Mononuclear cell (primary cell): ENCODE measurements at regions not wholly inside any gene's neighbourhood (a gene's known extent, or its start where the extent isn't known, plus 50 kb on each side); places are given as distances from the start of the nearest gene placed in this dataset.
"Not testable (repeated sequence)": the region's sequence is repeated elsewhere in the genome, so short reads cannot be mapped to it uniquely, and the experiment has no call there.

ENCODE experiments used
- H3K27me3 ChIP-seq: 2 replicates; pipeline ENCODE4 v1.6.0; 2011; ENCODE audit warnings: low read length, control low read depth; ENCODE audit not compliant: insufficient read depth
- H3K4me1 ChIP-seq: 2 replicates; pipeline ENCODE4 v1.5.1; 2011; ENCODE audit warnings: mild to moderate bottlenecking, low read length, control low read depth; ENCODE audit not compliant: insufficient read depth
- H3K4me3 ChIP-seq: 2 replicates; pipeline ENCODE4 v1.5.1; 2011; ENCODE audit warnings: mild to moderate bottlenecking, low read length, moderate library complexity
- H3K9me3 ChIP-seq: 2 replicates; pipeline ENCODE4 v1.5.1; 2011; ENCODE audit warnings: low read depth, mild to moderate bottlenecking, control low read depth, low read length

DNA sequence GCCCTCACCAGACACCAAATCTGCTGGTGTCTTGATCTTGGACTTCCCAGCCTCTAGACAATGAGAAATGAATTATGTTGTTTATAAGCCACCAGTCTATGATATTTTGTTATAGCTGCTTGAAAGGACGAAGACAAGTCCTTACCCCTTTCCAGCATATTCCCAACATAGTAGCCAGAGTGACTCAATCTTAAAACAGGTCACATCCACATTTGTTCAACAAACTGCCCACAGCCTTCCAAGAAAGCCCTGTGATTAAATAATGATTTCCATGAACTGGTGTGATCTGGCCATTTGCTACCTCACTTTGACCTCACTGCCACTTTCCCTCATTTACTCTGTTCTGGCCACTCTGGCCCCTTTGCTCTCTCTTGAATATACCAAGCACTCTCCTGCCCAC is 193.7 kb upstream of the CFAP20DC start:
- Histone ChIP-seq H3K9me3 (no peaks in the 10 kb centered on the region), H3K27me3 (no peaks in the 10 kb centered on the region), H3K4me3 (no peak overlapping the region), H3K4me1 (peaks cover 36% of the 10 kb centered on the region)

DNA sequence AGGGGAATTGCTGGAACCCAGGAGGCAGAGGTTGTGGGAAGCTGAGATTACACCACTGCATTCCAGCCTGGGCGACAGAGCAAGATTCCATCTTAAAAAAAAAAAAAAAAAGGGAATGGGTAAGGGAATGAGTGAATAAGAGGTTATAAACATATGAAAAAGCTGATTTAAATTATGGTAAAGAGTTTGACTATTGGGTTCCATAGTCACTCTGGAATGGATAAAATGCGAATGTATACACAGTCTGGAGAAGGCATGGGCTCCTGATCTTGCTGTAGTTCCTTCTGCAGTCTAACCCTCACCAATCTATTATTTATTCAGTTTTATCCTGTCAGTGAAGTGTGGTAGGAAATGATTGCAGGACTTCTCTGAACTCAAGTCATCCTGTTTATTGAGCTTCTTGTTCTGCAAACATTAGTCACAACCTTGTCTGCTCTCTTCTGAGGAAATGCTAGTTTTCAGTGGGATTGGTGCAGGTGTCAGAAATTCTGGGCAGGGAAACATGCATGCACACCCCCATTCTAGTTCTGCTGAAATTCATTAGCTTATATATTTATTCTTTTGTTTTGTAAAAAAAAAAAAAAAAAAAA is 190.9 kb upstream of the CFAP20DC start:
- Histone ChIP-seq H3K27me3 (no peaks in the 10 kb centered on the region), H3K4me1 (peaks cover 24% of the 10 kb centered on the region), H3K4me3 (no peak overlapping the region), H3K9me3 (no peaks in the 10 kb centered on the region)

DNA sequence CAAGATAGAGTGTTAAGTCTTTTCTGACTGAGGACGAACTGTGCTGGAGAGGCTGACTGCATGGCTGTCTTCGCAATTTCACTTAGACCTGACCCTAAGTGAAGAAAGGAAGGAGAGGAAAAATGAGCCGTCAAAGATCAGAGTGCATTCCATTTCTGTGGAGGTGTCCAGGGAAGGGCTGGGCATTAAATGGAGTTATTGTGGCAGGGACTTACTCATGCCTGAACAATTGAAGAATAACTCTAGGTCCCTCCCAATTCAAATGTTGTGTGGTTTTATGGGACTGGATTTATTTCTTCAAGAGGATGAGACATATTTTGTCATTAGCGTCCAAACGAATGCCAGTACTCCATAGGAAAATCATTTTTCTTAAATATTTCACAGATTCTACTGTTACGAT is 187.3 kb upstream of the CFAP20DC start:
- Histone ChIP-seq H3K4me1 (peaks cover 37% of the 10 kb centered on the region), H3K9me3 (no peaks in the 10 kb centered on the region), H3K4me3 (no peak overlapping the region), H3K27me3 (no peaks in the 10 kb centered on the region)

DNA sequence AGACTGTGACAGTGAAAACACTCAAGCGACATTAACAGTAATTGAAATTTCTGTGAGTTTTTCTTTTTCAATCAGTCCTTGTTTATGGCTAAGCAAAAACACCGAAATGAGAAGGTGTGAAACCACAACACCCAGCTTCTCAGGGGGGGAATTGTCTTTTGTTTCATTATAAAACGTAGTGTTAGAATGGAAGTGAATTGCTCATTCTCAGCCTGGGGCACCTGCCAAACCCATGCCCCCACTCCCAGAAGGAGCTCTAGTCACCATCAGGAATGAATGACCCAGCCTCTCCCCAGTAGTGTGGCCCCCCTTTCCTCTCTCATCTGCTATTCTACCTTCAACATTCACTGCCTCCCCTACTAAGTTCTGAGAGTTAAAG is 185.8 kb upstream of the CFAP20DC start:
- H3K4me3 ChIP-seq: no peak overlapping the region
- H3K9me3 ChIP-seq: no peaks in the 10 kb centered on the region
- no peaks in the 10 kb centered on the region for H3K27me3 ChIP-seq
- H3K4me1 ChIP-seq: peaks cover 33% of the 10 kb centered on the region

DNA sequence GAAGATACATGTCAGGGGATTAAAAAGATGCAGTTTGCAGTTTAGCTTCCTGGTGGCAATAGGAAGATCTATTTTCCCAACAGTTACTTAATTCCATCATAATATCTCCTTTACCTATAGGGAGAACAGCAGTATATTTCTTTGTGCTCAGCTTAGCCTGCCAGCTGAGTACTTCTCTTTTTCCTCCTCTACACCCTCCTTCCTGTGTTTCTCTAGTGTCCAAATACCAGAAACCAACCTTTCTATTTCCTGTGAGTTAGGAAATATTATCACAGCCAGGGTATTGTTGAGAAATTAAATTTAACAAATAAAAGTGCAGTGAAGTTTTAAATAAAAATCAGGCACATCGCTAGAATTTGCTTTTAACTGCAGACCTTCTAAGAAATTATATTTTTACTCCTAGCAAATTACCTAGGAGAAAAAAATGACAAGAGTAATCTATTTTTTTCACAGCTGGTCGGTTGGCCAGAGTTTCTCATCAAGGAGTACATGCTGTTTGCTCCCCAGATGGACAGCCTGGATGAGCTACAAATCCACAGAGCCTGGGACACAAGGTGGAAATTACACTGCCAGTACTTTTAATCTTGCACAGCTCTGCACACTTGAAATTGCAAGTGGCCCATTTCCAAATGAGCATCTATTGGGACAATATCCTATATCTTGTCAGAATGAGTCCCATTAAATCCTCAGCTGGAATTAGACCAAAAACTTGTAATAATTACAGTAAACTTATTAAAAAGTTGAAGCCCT is 185.2 kb upstream of the CFAP20DC start:
- peaks cover 30% of the 10 kb centered on the region for H3K4me1 ChIP-seq
- no peaks in the 10 kb centered on the region for H3K27me3 ChIP-seq
- no peaks in the 10 kb centered on the region for H3K9me3 ChIP-seq
- no peak overlapping the region for H3K4me3 ChIP-seq

DNA sequence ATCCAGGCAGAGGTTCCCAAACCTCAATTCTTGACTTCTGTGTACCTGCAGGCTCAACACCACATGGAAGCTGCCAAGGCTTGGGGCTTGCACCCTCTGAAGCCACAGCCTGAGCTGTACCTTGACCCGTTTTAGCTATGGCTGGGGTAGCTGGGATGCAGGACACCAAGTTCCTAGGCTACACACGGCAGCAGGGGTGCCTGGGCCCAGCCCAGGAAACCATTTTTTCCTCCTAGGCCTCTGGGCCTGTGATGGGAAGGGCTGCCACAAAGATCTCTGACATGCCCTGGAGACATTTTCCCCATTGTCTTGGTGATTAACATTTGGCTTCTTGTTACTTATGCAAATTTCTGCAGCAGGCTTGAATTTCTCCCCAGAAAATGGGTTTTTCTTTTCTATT is 180.6 kb upstream of the CFAP20DC start:
- peaks cover 13% of the 10 kb centered on the region for H3K4me1 ChIP-seq
- not testable (repeated sequence) for H3K27me3 ChIP-seq, H3K9me3 ChIP-seq, H3K4me3 ChIP-seq

DNA sequence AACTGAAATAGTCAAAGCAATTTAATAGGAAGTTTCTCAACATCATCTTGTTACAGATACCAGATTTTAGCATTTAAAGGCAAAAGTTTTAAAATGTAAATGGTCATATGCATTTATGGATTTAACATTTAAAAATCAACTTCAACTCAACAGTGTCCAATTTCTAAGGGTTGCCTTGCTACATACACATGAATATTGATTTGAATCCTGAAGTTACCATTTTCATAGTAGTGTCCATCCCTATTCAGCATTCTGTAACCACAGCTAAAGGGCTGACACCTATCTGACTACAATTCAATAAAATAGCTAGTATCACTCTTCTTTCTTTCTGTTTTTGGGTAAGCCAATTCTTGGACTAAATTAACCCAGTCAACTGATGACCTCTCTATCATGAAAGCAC is 164.0 kb upstream of the CFAP20DC start:
- Histone ChIP-seq H3K27me3 (no peaks in the 10 kb centered on the region), H3K9me3 (no peaks in the 10 kb centered on the region), H3K4me3 (no peak overlapping the region), H3K4me1 (peaks cover 3% of the 10 kb centered on the region)

DNA sequence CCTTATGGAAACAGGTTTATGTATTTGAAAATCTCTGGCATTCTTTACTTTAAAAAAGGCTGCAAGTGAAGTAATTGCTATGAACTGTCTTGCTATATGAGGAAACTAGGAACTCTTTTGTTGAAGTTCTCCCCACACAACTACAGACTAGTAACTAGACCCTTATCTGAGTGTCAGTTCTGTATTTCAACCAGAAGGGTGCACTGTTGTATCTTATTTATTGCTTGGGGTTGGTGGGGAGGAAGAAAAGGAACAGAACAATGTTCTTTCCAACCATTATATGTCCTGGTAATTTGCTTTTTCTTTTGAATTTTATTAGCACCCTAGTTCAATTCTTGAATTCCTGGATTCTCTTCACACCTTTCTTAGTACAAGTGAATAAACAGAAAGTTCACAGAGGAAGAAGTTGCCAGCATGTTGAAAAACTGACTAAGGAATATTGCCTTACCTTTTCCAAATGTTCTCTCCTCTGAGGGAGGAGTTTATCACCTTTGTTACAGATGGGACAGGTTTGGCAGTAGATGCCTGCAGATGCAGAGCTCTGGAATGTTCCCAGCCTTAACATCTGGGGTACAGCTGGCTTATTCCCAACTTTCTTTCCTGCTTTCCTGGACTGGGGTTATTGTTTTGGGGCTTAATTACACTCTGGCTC is 162.4 kb upstream of the CFAP20DC start:
- H3K4me1 ChIP-seq: peaks cover 3% of the 10 kb centered on the region
- H3K9me3 ChIP-seq: no peaks in the 10 kb centered on the region
- H3K27me3 ChIP-seq: no peaks in the 10 kb centered on the region
- H3K4me3 ChIP-seq: no peak overlapping the region

DNA sequence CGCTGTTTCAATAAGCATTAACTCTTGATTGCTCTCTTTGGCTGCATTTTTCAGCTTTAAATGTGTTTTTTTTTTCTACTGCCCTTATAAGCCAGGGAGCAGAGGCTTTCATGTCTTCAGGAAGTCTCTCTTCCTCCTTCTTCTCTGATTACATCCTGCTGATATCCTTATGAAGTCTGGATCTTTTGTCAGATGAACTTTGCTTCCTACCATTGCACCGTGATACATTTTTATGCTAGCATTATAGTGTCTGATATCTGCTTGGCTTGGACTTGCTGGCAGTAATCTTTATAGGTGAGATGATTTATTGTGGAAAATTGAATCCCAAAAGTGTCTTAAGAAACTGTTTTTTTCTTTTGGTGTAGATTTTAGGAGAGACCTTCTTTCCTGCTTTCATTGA is 160.4 kb upstream of the CFAP20DC start:
- no peaks in the 10 kb centered on the region for H3K9me3 ChIP-seq
- no peaks in the 10 kb centered on the region for H3K4me1 ChIP-seq
- H3K4me3 ChIP-seq: no peak overlapping the region
- H3K27me3 ChIP-seq: no peaks in the 10 kb centered on the region

DNA sequence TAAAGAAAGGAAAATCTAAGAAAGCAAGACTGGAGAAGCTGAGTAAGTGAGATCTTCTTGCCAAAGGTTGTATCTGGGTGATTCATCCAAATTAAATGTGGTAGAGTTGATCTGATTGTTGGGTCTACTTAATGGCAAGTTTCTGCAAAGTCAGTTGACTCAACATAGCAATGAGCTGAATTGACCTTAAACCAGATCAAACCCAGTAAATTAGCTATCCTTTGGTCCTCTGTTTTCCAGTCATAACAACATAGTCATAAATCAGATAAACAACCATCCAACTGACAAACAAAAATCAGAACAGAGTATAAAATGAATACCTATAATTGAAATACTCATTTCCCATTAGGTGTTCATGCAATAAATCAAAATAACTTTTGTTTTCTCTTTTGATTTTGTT is 142.6 kb upstream of the CFAP20DC start:
- H3K4me3 ChIP-seq: no peak overlapping the region

DNA sequence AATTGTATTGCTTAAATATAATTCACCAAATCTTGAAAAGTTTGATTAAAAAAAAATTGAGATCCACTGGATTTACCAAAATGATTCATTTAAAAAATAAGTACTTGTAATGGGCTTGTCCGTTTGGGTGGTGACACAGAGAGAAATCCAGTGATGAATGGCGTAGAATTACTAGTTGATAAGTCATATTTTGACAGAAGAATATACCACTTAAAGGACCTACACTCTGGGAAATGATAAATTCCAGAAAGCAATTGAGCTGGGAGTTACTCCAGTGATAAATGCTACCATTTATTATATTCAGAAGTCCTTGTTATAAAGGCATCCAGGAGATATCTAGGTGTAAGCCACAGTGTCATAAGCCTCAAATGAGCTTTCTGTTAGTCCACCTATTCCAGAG is 141.8 kb upstream of the CFAP20DC start:
- H3K9me3 ChIP-seq: no peaks in the 10 kb centered on the region
- H3K4me3 ChIP-seq: no peak overlapping the region
- H3K4me1 ChIP-seq: no peaks in the 10 kb centered on the region
- no peaks in the 10 kb centered on the region for H3K27me3 ChIP-seq

More for the DNA sequence above, 142.6 kb upstream of the CFAP20DC start:
- no peaks in the 10 kb centered on the region for H3K9me3 ChIP-seq
- H3K27me3 ChIP-seq: no peaks in the 10 kb centered on the region
- H3K4me1 ChIP-seq: no peaks in the 10 kb centered on the region

DNA sequence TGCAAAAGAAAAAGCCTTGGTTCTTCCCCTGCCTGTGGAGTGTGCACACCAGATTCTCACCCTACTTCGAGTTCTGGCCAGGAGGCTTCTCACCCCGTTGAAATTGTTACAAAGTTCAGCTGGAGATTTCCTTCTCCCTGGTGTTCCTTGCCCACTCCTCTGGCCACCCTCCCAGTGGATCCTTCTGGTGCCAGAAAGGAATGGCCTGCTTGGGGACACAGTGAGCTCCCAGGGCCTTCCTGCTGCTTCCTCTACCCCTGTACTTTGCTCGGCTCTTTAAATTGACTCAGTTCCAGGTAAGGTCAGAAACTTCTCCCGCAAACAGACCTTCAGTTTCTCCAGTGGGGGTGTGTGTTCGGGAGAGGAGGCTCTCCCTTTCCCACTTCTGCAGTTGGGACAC is 140.1 kb upstream of the CFAP20DC start:
- Histone ChIP-seq H3K4me1 (no peaks in the 10 kb centered on the region), H3K9me3 (no peaks in the 10 kb centered on the region), H3K4me3 (no peak overlapping the region), H3K27me3 (no peaks in the 10 kb centered on the region)

DNA sequence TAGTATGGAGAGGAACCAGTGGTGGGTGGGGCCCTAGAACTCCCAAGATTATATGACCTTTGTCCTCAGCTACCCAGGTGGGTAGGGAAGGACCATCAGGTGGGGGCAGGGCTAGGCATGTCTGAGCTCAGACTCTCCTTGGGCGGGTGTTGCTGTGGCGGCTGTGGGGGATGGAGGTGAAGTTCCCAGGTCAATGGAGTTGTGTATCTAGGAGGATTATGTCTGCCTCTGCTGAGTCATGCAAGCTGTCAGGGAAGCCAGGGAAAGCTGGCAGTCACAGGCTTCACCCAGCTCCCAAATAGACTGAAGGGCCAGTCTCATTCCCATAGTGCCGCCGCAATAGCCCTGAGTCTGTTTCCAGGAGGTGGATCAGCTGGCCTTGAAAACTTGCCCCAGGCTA is 139.7 kb upstream of the CFAP20DC start:
- Histone ChIP-seq H3K4me3 (no peak overlapping the region), H3K27me3 (no peaks in the 10 kb centered on the region), H3K4me1 (no peaks in the 10 kb centered on the region), H3K9me3 (no peaks in the 10 kb centered on the region)

DNA sequence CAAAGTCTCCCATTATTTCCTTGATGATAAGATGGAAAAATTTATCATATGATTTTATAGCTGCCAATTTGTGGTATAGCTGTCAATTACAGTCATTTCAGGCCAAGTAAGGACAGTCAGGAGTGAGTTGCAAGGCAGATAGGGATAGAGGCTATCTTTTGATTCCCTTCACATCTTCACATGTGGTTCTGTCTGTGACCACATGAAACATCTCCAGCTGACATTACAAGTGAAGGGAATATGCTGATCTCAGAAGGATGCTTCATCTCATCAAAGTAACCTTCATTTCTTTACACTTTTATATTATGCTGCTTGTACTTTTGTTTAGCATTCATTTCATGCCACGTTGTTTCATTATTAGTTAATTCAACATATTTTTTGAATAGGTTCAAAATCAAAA is 136.9 kb upstream of the CFAP20DC start:
- no peaks in the 10 kb centered on the region for H3K4me1 ChIP-seq
- no peak overlapping the region for H3K4me3 ChIP-seq
- no peaks in the 10 kb centered on the region for H3K9me3 ChIP-seq
- H3K27me3 ChIP-seq: no peaks in the 10 kb centered on the region

DNA sequence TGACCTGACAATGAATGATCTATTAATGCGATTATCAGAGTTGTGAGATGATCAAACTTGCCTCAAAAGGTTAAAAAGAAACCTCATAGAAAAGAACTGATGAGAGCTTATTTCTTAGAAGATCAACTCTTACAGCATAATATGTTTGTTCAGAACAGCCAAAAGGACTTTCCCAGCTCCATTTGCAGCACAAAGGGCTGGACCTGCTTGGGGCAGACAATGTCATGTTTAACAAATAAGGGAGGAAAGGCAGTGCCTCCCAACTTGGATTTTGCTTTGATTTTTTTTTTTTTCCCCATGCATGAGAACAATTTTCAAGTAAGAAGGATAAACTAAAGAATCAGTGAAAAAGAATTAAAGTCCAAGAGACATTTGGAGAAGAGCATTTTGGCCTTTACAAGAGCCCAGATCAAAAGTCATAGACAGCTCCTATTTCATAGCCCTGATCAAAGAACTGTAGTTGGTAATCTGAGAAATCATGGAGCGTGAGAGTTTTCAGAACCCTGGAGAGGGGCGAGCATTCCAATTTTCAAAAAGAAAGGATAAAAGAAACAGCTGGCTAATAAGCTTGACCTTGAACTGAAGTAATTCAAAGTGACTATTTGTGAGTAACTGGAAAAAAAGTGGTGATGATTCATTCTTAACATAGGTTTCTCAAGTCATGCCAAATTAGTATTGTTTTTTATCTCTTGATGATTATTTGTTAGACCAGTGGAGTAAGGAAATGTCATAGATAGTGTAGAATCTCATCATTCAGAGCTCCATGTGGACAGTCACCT is 136.0 kb upstream of the CFAP20DC start:
- Histone ChIP-seq H3K27me3 (no peaks in the 10 kb centered on the region), H3K4me3 (no peak overlapping the region), H3K9me3 (no peaks in the 10 kb centered on the region)

More for the DNA sequence above, 136.0 kb upstream of the CFAP20DC start:
- H3K4me1 ChIP-seq: no peaks in the 10 kb centered on the region
